ENCODE measurements at regions not wholly inside any gene's neighbourhood (a gene's known extent, or its start where the extent isn't known, plus 50 kb on each side); places are given as distances from the start of the nearest gene placed in this dataset.
"Not testable (repeated sequence)": the region's sequence is repeated elsewhere in the genome, so short reads cannot be mapped to it uniquely, and the experiment has no call there.

- no peak for FAIRE-seq
- DNase-seq (ENCODE audit: extremely low spot score, insufficient read length, low read depth) = no peak
Observed at GRCh38 chr10:4431114-4431863, 394.7 kb upstream of the AKR1E2 start.

DNA sequence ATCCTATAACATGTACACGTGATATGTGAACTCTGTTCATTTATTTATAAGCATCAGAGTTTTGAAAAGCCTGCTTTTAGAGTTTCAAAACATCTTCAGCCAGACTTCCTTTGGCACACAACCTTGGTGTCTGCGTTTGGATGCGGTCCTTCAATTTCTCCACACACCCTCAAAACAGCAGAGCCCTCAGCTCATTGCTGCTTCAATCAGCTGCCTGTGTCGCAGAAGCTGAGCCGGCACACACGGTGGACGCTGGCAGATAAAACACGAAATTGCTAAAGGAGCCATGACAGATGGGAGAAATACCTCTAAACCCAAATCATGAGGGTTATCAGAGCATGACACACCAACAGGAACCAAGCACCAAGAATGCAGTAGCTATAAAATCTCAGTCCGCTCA lies 396.4 kb upstream of the AKR1E2 start:
- DNase-seq (ENCODE audit: extremely low spot score, insufficient read length, low read depth) (no peak), FAIRE-seq (no peak)

DNA sequence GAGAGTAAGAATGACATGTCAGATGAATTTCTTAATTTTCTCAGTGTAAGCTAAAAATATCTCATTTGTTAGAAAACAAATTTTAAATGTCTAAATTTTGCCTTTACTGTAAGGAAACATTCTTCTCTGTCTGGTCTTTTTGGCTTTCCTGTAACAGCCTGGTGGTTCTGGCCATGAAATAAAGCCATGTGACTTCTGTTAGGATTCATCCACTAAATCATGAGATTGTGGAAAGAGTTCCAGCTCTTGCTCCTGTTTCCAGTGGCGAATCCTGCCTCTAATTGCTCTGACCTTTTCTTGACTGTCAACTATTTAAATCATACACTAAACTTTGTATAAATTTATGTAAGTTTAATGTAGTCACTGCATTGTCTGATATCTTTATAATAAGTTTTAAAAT lies 398.5 kb upstream of the AKR1E2 start:
- no peak for DNase-seq (ENCODE audit: extremely low spot score, insufficient read length, low read depth)

GRCh38 chr10:4426866-4427265 lies 399.1 kb upstream of the AKR1E2 start:
- DNase-seq (ENCODE audit: extremely low spot score, insufficient read length, low read depth) (no peak), FAIRE-seq (no peak)

More for the DNA sequence above, 398.5 kb upstream of the AKR1E2 start:
- FAIRE-seq = no peak

- FAIRE-seq = no peak
- DNase-seq (ENCODE audit: extremely low spot score, insufficient read length, low read depth) = no peak
Observed at GRCh38 chr10:4409319-4409718, 416.7 kb upstream of the AKR1E2 start.

DNA sequence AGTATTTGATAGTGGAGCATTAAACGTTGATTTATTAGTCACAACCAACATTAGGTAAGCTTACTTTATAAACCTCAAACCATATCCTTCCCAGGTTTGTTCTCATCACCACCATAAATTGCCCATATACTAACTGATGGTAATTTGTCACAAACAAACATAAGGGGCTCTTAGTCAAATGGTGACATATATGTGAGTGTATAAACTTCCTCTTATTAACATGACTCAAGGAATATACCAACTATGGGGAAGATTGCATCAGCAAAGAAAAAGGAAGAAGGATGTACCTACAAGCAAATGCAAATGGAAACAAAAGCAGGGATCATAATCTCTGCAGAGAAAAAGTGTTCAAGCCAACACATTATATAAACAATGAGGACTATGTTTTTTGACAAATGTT lies 418.2 kb upstream of the AKR1E2 start:
- no peak for DNase-seq (ENCODE audit: extremely low spot score, insufficient read length, low read depth)

GRCh38 chr10:4405828-4406227 lies 420.2 kb upstream of the AKR1E2 start:
- FAIRE-seq (no peak), DNase-seq (ENCODE audit: extremely low spot score, insufficient read length, low read depth) (no peak)

More for the DNA sequence above, 418.2 kb upstream of the AKR1E2 start:
- no peak for FAIRE-seq

DNA sequence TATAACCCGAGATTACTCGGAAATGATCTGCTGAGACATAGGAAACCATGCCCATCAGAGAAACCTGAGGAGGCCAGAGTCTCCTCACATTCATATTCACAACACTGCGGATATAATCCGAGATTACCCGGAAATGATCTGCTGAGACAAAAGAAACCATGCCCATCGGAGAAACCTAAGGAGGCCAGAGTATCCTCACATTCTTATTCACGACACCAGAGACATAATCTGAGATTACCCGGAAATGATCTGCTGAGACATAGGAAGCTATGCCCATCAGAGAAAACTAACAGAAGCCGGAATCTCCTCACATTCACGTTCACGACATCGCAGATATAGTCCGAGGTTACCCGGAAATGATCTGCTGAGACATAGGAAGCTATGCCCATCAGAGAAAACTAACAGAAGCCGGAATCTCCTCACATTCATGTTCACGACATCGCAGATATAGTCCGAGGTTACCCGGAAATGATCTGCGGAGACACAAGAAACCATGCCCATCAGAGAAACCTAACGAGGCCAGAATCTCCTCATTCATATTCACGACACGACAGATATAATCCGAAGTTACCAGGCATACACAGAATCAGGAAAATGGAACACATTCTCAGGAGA lies 422.3 kb upstream of the AKR1E2 start:
- FAIRE-seq = no peak
- DNase-seq (ENCODE audit: extremely low spot score, insufficient read length, low read depth) = no peak

GRCh38 chr10:4401080-4401479 lies 424.9 kb upstream of the AKR1E2 start:
- not testable (repeated sequence) for DNase-seq (ENCODE audit: extremely low spot score, insufficient read length, low read depth); FAIRE-seq

- FAIRE-seq = no peak
- DNase-seq (ENCODE audit: extremely low spot score, insufficient read length, low read depth) = no peak
Observed at GRCh38 chr10:4399556-4399955, 426.5 kb upstream of the AKR1E2 start.

GRCh38 chr10:4398602-4399001 lies 427.4 kb upstream of the AKR1E2 start:
- DNase-seq (ENCODE audit: extremely low spot score, insufficient read length, low read depth) = no peak

DNA sequence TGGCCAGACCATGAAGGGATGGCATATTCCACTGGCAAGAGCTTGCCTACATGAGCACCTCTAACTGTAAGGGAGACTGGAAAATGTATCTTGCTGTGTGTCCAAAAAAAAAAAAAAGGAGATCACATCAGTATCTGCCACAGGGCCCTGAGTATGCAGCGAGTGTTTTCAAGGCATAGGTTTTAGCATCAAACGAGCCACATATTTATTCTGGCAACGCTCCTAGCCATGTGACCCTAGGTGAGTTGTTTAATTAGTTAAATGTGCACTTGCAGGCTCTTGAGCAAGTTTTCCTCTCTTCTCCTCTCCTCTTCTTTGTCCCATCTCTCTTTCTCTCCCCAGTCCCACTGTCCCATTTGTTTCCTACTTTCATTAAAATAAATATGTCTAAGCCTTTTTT lies 428.7 kb upstream of the AKR1E2 start:
- FAIRE-seq (no peak), DNase-seq (ENCODE audit: extremely low spot score, insufficient read length, low read depth) (no peak)

More at GRCh38 chr10:4398602-4399001, 427.4 kb upstream of the AKR1E2 start:
- FAIRE-seq = no peak

DNA sequence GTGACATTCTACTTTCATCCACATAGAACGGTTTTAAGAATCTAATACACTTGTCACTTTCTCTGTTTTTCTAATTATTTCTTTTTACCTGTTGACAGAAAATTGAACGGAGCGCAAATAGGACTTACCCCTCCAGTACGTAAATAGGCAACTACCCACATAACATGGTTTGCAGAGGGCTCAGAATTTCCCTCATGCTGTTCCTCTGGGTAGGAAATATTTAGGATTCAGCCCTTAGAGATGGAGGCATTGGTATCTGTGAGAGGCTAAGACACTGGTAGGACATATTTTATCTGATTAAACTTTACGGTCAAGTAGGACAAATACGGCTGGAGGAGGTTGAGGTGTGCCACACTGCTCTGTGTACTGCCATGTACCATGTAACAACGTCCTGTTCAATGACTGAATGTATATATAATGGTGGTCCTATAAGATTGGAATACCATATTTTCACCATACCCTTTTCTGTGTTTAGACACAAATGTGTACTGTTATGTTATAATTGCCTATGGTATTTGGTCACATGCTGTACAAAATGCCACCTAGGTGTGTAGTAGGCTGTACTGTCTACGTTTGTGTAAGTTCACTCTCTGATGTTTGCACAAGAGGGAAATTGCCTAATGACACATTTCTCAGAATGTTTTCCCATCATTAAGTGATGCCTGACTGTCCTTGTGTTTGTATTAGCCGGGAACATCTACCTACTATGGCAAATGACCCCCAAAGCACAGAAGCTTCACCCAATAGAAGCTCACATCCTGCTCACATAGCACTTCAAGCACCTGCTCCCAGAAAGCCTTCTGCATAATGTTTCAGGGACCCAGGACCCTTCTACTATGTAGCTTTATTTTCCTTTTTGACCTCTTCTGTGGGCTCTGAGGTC lies 429.4 kb upstream of the AKR1E2 start:
- no peak for DNase-seq (ENCODE audit: extremely low spot score, insufficient read length, low read depth)
- FAIRE-seq = no peak

DNA sequence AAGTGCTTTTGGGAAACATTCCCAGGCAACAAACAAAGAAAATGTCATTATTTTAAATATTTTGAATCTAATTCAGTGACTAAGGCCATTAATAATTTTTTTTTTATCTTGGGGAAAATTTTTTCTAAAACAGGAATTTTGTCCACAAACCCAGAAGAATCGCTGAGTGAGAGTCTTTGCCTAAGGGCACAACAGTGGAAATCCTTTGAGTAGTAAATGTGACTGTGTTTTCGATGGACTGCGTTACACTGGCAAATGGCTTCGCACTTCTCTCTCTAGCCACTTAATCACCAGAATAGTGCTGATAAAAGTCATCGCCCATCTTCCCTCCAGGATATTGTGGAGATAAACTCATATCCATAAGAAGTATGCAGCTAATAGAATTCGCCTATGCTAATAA lies 430.3 kb upstream of the AKR1E2 start:
- FAIRE-seq = no peak
- no peak for DNase-seq (ENCODE audit: extremely low spot score, insufficient read length, low read depth)

GRCh38 chr10:4394455-4394854 lies 431.6 kb upstream of the AKR1E2 start:
- FAIRE-seq; DNase-seq (ENCODE audit: extremely low spot score, insufficient read length, low read depth): not testable (repeated sequence)

GRCh38 chr10:4391683-4392082 lies 434.3 kb upstream of the AKR1E2 start:
- FAIRE-seq = no peak
- no peak for DNase-seq (ENCODE audit: extremely low spot score, insufficient read length, low read depth)

DNA sequence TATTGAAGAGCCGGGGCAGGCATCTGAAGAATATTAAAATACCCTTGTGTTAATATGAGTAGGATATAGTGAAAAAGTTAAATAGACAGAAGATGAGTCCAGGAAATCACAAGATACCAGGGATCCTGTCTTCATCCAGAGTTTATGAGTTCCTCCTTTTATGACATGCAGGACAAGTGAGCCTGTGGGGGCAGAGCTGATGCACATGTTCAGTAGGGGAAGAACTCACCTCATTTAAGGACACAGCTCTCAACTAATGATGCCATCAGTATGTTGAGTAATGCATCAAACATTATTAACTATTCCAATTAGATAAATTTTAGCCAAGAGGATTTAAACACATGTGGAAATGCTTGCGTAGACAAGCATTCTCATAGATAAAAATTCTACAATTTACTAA lies 435.8 kb upstream of the AKR1E2 start:
- no peak for DNase-seq (ENCODE audit: extremely low spot score, insufficient read length, low read depth)
- no peak for FAIRE-seq

- FAIRE-seq (no peak), DNase-seq (ENCODE audit: extremely low spot score, insufficient read length, low read depth) (no peak)
Observed at GRCh38 chr10:4385231-4385870, 440.7 kb upstream of the AKR1E2 start.

DNA sequence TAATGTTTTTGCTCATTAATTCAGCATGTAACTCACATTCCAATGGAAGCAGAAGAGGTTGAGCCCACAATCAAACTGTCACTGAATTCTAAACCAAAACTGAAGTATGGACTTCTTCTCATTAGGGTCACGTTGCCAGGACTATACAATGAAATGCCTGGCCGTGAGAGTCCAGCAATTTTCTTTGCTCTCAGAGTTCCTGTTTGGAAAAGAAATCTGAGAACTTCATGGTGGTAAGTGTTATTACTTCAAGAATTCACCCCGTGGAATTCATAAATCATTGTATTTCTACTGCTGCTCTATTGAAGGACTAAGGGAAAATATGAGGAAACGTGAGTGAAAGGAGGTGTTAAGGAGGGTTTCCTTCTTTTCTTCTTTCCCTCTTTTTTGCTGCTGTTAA lies 441.8 kb upstream of the AKR1E2 start:
- DNase-seq (ENCODE audit: extremely low spot score, insufficient read length, low read depth) = no peak
- no peak for FAIRE-seq

DNA sequence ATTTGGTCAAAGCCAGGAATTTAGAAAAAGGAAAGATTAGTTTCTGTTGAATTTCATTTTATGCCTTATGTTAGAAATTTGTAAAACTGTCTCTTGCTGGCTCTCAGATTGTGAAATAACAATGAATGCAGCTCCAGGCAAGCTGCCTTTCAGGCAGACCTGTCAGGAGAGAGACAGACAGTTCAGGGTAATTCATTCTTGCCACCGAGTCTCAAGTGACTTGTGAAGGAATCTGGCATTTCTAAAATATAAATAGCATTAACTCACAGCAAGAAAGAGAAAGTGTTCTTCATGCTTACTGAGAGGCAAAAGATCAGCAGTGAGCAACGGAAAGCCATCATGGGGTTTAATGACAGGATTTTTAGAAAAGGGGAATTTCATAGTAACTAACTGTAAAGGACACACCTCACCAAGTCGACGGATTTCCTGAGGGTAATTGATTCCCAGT lies 442.3 kb upstream of the AKR1E2 start:
- DNase-seq (ENCODE audit: extremely low spot score, insufficient read length, low read depth) (no peak), FAIRE-seq (no peak)

Measured in GM18507 (cell line).